OCI-LY7 (cell line): ENCODE measurements at regions not wholly inside any gene's neighbourhood (a gene's known extent, or its start where the extent isn't known, plus 50 kb on each side); places are given as distances from the start of the nearest gene placed in this dataset.

ENCODE experiments used
- BruUV-seq: library from RNA; stranded (reverse); fragments of 400-500 nt; replicated peaks from 2 replicates; lab custom pipeline; 2021; lab: Mats Ljungman, UMichigan
- CTCF ChIA-PET: fragments of 300-600 bp; sonication (Branson Sonifier 250); formaldehyde crosslinking; loops from one replicate; lab custom pipeline; 2022; ENCODE audit warnings: antibody characterized with exemption; ENCODE audit not compliant: unreplicated experiment; lab: Charles Lee
- POLR2A ChIA-PET: fragments of 300-600 bp; sonication (Branson Sonifier 250); formaldehyde crosslinking; loops from one replicate; lab custom pipeline; 2022; ENCODE audit warnings: antibody characterized with exemption; lab: Charles Lee
- DNase-seq: peaks from one replicate; pipeline ENCODE4 v3.0.0-alpha.2; 2015; ENCODE audit warnings: low spot score
- H2AFZ ChIP-seq: fragments of 200-600 bp; sonication (generic), shearing (Covaris generic); 2 replicates; pipeline ENCODE4 v1.6.1; 2014; ENCODE audit warnings: mild to moderate bottlenecking, antibody characterized with exemption, low read length, moderate library complexity
- H3K27ac ChIP-seq: fragments of 200-600 bp; sonication (generic); 2 replicates; pipeline ENCODE4 v1.5.1; 2014; ENCODE audit warnings: mixed run types, low read depth, mild to moderate bottlenecking, moderate library complexity, low read length, inconsistent platforms; ENCODE audit not compliant: poor library complexity, severe bottlenecking
- H3K36me3 ChIP-seq: fragments of 200-600 bp; sonication (generic); 2 replicates; pipeline ENCODE4 v1.6.1; 2014; ENCODE audit warnings: mild to moderate bottlenecking, antibody characterized with exemption, low read length, moderate library complexity, mixed read lengths; ENCODE audit not compliant: insufficient read depth
- H3K4me1 ChIP-seq: fragments of 200-600 bp; sonication (generic); 2 replicates; pipeline ENCODE4 v1.5.1; 2014; ENCODE audit warnings: mild to moderate bottlenecking, low read length; ENCODE audit not compliant: insufficient read depth, poor library complexity, severe bottlenecking
- H3K4me2 ChIP-seq: fragments of 200-600 bp; sonication (generic); 2 replicates; pipeline ENCODE4 v1.6.1; 2014; ENCODE audit warnings: mild to moderate bottlenecking, low read length
- H3K4me3 ChIP-seq: fragments of 200-600 bp; sonication (generic); 2 replicates; pipeline ENCODE4 v1.5.1; 2014; ENCODE audit warnings: mild to moderate bottlenecking, low read depth, low read length; ENCODE audit not compliant: poor library complexity, severe bottlenecking
- H3K79me2 ChIP-seq: fragments of 200-600 bp; sonication (generic); 2 replicates; pipeline ENCODE4 v1.6.1; 2016; ENCODE audit warnings: low read depth, mild to moderate bottlenecking, low read length, moderate library complexity, mixed read lengths; ENCODE audit not compliant: insufficient read depth
- H3K9me2 ChIP-seq: fragments of 200-600 bp; sonication (generic); 2 replicates; pipeline ENCODE4 v1.6.1; 2016; ENCODE audit warnings: mild to moderate bottlenecking, low read length, mixed read lengths; ENCODE audit not compliant: insufficient read depth
- H3K9me3 ChIP-seq: fragments of 200-600 bp; sonication (generic); 2 replicates; pipeline ENCODE4 v1.6.1; 2014; ENCODE audit warnings: mild to moderate bottlenecking, mixed run types, low read length, mixed read lengths
- H4K20me1 ChIP-seq: fragments of 200-600 bp; sonication (generic); 2 replicates; pipeline ENCODE4 v1.6.1; 2014; ENCODE audit warnings: mild to moderate bottlenecking, antibody characterized with exemption, low read length, moderate library complexity, mixed read lengths; ENCODE audit not compliant: insufficient read depth
- EZH2phosphoT487 ChIP-seq: fragments of 200-600 bp; sonication (generic); IDR thresholded peaks from 2 replicates; pipeline ENCODE4 v1.6.1; 2018; ENCODE audit warnings: low read depth, borderline replicate concordance, mild to moderate bottlenecking, mixed run types, antibody characterized with exemption, low read length, moderate library complexity, mixed read lengths
- intact Hi-C: fragments of 100-400 bp; cut with micrococcal nuclease; formaldehyde crosslinking; loops from one replicate; pipeline ENCODE4 v1.10.0; 2022; ENCODE audit not compliant: unreplicated experiment
- TF ChIP-seq, protein P1 (sequence below): fragments of 200-600 bp; sonication (generic); conservative IDR thresholded peaks from 2 replicates; pipeline ENCODE4 v1.5.1; 2014; ENCODE audit warnings: mild to moderate bottlenecking, antibody characterized with exemption, low read length, moderate library complexity, mixed read lengths

GRCh38 chr17:49914096-49914490 is 54.9 kb upstream of the DLX4 start:
- TF ChIP-seq EZH2phosphoT487: no peak
- TF ChIP-seq, protein P1, sequence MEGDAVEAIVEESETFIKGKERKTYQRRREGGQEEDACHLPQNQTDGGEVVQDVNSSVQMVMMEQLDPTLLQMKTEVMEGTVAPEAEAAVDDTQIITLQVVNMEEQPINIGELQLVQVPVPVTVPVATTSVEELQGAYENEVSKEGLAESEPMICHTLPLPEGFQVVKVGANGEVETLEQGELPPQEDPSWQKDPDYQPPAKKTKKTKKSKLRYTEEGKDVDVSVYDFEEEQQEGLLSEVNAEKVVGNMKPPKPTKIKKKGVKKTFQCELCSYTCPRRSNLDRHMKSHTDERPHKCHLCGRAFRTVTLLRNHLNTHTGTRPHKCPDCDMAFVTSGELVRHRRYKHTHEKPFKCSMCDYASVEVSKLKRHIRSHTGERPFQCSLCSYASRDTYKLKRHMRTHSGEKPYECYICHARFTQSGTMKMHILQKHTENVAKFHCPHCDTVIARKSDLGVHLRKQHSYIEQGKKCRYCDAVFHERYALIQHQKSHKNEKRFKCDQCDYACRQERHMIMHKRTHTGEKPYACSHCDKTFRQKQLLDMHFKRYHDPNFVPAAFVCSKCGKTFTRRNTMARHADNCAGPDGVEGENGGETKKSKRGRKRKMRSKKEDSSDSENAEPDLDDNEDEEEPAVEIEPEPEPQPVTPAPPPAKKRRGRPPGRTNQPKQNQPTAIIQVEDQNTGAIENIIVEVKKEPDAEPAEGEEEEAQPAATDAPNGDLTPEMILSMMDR: no peak
- Histone ChIP-seq H3K4me1 (no peaks in the 10 kb centered on the region), H3K9me2 (no peaks in the 10 kb centered on the region), H4K20me1 (no peaks in the 10 kb centered on the region), H3K9me3 (no peaks in the 10 kb centered on the region), H3K36me3 (no peaks in the 10 kb centered on the region), H3K4me2 (no peak overlapping the region), H2AFZ (no peak overlapping the region), H3K4me3 (no peak overlapping the region), H3K27ac (no peak overlapping the region), H3K79me2 (no peaks in the 10 kb centered on the region)
- BruUV-seq: no TSS peak
- intact Hi-C loops: no loop called here
- CTCF ChIA-PET: no interaction called here
- POLR2A ChIA-PET: no interaction called here
- DNase-seq: no peak

DNA sequence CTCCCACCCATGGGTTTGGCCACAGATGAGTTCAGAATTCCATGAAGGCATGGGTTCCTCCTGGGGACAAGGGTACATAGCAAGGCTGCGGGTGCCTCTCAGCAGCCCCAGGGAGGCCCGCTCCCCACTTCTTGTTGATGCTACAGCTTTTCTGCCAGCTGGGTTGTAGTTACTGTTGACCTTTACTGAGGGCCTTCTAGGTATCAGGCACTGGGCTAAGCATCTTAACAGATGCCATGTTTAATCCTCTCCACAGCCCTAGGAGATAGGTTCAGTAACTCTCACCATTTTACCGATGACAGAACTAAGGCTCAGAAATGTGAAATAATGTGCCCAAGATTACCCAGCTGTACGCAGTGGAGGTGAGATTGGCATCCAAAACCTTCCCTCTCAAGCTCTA is 54.3 kb upstream of the DLX4 start:
- H3K79me2 ChIP-seq: no peaks in the 10 kb centered on the region
- H3K4me2 ChIP-seq: no peak overlapping the region
- intact Hi-C loops: no loop called here
- H3K27ac ChIP-seq: no peak overlapping the region
- H2AFZ ChIP-seq: no peak overlapping the region
- H3K4me1 ChIP-seq: no peaks in the 10 kb centered on the region
- BruUV-seq: no TSS peak
- ChIA-PET POLR2A (no interaction called here), CTCF (no interaction called here)
- no peak overlapping the region for H3K4me3 ChIP-seq
- H3K9me3 ChIP-seq: no peaks in the 10 kb centered on the region
- H3K9me2 ChIP-seq: no peaks in the 10 kb centered on the region
- no peak for DNase-seq
- no peak for TF ChIP-seq EZH2phosphoT487
- TF ChIP-seq, protein P1: no peak
- H4K20me1 ChIP-seq: no peaks in the 10 kb centered on the region
- H3K36me3 ChIP-seq: no peaks in the 10 kb centered on the region

DNA sequence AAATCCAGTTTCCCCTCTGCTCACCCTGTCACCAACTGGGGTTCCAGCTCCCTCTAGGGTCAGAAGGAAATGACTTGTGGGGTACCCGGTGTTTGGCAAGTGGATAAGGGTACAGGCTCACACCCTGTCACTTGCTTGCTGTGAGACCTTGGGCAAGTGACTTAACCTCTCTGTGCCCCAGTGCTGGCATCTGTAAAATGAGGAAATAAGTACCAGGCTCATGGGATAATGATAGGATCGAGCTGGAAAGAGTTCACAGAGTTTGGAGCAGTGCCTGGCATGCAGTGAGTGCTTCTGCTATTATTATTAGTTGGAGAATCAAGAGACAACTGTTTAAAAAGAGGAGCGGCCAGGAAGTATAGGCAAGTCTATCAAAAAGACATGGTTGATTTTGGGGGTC is 53.7 kb upstream of the DLX4 start:
- no peaks in the 10 kb centered on the region for H3K4me1 ChIP-seq
- H3K4me3 ChIP-seq: no peak overlapping the region
- no peaks in the 10 kb centered on the region for H4K20me1 ChIP-seq
- ChIA-PET CTCF (no interaction called here), POLR2A (interaction anchor here (0.5 kb wide), 1 partner anchor 447 kb away, joined by 4 read pairs; no protein-coding TSS in a partner anchor)
- H3K79me2 ChIP-seq: no peaks in the 10 kb centered on the region
- DNase-seq: no peak
- H3K4me2 ChIP-seq: no peak overlapping the region
- no peaks in the 10 kb centered on the region for H3K9me2 ChIP-seq
- no peak overlapping the region for H2AFZ ChIP-seq
- no peak overlapping the region for H3K27ac ChIP-seq
- intact Hi-C loops: no loop called here
- no peaks in the 10 kb centered on the region for H3K9me3 ChIP-seq
- no peaks in the 10 kb centered on the region for H3K36me3 ChIP-seq
- TF ChIP-seq, protein P1: no peak
- no peak for TF ChIP-seq EZH2phosphoT487
- no TSS peak for BruUV-seq
